Ecto neural progenitor cell (in vitro differentiated cells): ENCODE measurements at regions not wholly inside any gene's neighbourhood (a gene's known extent, or its start where the extent isn't known, plus 50 kb on each side); places are given as distances from the start of the nearest gene placed in this dataset.

Experiments used
- DNase-seq: peaks from one replicate; pipeline ENCODE4 v3.0.0-alpha.2; 2018; ENCODE audit warnings: low spot score

- DNase-seq, result no peak
These were observed 556.1 kb downstream of the EFNB2 start for GRCh38 chr13:105979131-105980011.

DNA sequence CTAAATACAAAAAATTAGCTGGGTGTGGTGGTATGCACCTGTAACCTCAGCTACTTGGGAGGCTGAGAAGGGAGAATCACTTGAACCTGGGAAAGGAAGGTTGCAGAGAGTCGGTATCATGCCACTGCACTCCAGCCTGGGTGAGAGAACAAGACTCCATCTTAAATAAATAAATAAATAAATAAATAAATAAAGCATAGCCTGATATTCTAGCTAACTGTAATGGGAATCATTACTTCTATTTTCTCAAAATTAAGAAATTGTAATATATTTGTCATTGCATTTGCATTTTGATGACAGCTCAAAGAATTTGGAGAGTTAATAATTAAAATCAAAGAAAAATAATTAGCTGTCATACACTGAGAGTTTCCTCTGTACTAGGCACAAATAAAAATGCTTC, 561.1 kb downstream of the EFNB2 start:
- DNase-seq, result no peak

DNA sequence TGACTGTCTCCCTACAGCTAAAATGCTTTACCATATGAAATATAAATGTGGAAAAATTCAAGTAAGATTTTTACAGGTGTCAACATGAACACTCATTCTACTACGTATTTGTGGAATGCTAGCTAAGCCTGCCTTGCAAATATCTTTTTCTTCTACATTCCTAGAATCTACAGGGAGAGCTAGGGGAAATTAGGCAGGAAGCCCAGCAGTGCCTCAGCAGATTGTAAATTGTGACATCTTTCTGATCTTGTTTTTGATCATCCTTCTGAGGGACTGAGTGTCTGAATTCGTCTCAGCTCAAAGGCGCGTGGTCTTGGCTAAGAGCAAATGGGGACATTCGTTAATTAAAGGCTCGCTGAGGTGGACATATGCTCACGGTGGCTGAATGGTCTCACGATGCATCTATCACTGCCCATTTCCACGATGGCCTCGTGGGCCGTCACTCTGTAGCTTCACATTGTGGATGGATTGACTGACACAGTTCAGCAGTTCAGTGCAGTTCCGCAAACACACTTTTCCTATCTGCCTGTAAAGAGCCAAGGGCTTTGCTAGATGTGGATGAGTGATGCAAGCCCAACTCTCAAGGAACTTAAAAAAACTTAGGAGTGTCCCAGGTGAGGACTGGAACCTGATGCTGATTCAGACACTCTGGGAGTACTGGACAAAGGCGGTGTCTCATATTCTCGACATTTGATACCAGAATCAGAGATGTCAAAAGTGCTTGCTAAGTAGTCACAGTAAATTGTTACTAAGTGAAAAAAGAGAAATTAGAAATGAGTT, 562.5 kb downstream of the EFNB2 start:
- DNase-seq, result no peak

DNA sequence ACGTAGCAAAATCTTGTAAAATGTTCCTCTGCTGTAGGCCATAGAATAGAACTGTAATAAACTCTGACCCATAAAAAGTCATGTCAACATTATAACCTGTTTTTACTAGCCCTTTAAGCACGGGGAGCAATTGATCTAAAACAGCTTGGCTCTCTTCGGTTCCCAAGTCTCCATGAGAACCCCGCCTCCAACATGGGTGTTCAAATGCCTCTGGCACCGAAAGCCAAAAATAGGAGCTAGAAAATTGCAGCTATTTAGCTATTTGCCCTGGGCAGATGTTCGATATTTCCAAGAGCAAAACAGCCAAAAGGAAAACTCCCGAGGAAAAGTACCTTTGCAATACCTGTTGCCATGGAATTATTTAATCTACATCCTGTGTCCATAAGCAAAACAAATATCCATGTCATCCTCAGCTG, 563.1 kb downstream of the EFNB2 start:
- no peak for DNase-seq

- DNase-seq, result no peak
These were observed 563.7 kb downstream of the EFNB2 start for GRCh38 chr13:105971738-105972137.

GRCh38 chr13:105971312-105971711, 564.1 kb downstream of the EFNB2 start:
- no peak for DNase-seq

DNA sequence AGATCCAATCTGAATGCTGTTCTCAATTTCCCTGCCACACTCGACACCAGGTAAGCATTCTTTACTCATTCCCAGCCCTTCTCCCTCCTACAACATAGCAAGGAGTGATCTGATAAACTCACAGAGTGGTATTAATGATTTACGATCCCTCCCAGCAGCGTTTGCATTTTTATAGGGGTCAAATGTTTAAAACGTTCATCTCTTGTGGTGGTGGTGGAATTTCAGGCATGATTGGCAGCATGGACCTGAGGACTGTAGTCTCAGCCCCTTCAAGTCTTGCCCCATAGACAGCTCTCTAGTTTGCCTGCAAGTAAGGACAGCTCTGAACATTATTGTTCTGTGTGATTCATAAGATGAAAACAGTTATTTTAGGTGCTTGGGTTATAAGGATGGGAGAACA, 565.7 kb downstream of the EFNB2 start:
- no peak for DNase-seq

DNA sequence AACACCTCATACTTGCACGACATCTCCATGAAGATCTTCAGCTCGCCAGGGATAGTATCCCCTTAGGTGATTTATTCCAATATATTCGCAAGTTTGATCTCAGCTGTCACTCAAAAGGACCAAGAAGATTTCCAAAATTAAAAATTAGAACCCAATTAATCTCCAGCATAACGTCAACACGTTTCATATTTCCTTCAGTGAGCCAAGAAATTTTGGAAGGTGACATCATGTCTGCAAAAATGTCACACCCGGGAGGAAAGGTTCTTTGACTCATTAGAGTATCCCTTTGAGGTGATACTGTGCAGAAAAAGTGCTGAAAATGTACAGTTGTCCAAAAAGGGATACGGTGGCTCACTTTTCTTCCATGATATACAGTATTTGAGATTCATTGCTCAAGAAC, 569.6 kb downstream of the EFNB2 start:
- no peak for DNase-seq

- DNase-seq, result no peak
These were observed 573.4 kb downstream of the EFNB2 start for GRCh38 chr13:105962080-105962479.

DNA sequence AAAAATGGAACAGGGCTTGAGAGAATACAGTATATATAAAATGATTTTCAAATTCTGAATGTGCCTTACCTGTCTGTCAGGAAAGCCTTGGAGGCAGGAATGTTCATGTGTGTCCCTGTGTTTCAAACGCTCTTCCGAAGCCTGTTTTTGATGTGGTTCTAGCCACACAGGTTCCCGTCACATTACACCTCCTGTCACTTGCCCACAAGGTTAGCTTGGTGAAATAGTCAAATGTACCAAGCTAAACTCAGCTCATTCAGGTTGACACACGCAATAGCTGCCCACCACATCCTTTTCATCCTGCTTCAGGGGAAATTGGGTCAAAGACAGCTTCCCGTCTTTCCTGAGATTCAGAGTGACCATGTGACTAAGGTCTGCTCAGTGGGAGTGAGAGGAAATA, 574.0 kb downstream of the EFNB2 start:
- no peak for DNase-seq

GRCh38 chr13:105960326-105960725, 575.1 kb downstream of the EFNB2 start:
- no peak for DNase-seq

DNA sequence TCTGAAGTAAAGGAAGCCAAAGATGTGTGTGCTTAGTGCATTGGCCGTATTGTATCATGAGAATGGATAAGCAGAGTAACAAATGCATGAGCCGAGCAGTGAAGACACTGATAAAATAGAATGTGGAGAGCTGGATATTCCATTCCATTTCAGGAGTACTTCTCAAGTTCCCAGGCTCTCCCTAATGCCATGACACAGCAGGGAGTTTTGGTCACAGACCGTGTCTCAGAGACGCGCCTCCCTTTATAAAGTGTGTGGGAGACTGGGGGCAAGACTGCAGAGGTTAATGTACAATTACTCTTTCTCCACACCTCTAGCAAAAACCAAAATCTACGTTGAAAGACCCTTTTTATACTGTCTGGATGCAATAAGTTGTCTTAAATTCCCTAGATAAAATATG, 575.6 kb downstream of the EFNB2 start:
- DNase-seq, result no peak

GRCh38 chr13:105957769-105958438, 577.6 kb downstream of the EFNB2 start:
- no peak for DNase-seq

- no peak for DNase-seq
These were observed 578.5 kb downstream of the EFNB2 start for GRCh38 chr13:105956921-105957320.

- no peak for DNase-seq
These were observed 582.5 kb downstream of the EFNB2 start for GRCh38 chr13:105952973-105953290.

DNA sequence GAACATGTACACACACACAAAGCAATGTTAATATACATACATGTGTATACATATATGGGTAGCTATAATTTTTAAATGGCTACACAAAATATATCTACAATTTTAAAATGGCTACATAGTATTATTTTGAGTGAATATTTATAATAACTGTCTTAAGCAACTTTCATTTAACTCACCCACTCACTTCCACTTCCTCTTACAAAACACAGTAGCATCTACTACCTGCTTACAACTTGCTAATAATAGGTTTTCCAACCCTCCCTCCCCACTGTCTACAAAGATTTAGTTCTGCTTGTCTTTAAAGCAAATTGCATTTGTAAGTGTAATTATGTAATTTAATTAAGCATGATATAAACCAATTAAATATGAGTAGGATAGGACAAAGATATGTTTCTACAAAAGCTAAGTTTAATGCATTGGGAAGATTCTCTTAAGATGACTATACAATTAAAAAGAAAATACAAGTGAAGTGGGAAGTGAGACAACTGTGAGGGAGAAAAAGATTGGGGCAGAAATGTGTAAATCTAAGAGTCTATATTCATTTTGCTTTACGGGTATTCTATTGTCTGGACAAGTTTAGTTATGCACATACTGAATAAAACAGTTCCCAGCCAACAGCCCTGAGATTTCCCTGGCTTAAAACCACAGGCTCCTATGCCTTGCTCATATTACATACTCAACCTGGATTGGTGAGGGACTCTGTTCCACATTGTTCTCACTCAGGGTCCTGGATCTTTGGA, 583.1 kb downstream of the EFNB2 start:
- DNase-seq, result no peak

DNA sequence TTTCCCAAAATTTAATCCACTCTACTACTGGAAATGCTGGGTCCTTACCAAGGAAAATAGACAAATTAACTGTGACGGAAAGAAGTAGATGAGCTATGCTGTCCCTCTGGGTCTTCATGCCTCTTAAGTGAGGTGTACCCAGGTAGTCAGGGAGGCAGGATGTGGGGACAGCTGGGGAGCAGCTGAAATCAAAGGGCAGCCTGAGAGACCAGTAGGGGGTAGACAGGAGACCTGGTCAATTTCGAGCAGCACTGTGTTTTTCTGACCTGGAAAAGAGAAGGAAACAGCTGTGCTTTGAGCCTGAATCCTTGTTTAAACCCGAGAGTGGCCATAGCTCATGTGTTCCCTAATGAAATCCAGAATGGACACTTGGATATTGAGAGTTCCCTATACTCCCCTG, 587.3 kb downstream of the EFNB2 start:
- no peak for DNase-seq

DNA sequence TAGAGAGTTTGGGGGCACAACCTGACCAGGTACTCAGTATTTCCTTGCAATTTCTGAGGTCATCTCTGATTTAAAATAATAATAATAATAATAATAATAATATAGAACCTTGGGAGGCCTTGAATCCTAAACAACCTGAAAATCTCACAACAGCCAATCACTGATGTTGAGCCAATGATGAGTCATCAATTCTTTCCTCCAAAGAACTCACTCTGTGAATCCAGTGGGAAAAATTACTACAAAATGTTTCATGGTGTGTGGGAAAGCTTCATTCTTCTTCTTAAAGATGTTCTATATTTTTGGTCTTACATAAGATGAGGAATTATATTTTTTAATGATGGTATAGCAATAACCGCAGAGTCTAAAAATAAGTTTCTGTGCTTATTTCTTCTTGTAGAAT, 594.6 kb downstream of the EFNB2 start:
- no peak for DNase-seq

- no peak for DNase-seq
These were observed 598.0 kb downstream of the EFNB2 start for GRCh38 chr13:105937451-105937850.

DNA sequence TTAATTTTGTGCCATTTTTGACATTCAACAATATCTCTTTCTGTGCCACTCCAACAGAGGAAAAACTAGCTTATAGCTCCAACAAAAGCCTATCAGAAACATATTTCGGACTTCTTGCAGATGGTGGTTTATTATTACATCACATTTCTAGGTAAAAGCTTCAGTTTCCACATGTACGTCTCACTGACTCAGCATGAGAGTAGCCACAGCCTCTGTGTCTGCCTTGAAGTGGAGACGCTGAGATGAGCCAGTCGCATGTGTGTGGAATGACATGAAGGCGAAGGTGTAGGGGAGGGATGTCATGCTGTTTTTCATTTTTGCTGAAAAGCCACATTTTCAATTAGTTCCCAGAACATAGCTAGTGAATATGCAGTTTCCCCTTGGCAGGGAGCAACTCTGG, 598.6 kb downstream of the EFNB2 start:
- no peak for DNase-seq

- DNase-seq, result no peak
These were observed 606.0 kb downstream of the EFNB2 start for GRCh38 chr13:105929505-105929904.

DNA sequence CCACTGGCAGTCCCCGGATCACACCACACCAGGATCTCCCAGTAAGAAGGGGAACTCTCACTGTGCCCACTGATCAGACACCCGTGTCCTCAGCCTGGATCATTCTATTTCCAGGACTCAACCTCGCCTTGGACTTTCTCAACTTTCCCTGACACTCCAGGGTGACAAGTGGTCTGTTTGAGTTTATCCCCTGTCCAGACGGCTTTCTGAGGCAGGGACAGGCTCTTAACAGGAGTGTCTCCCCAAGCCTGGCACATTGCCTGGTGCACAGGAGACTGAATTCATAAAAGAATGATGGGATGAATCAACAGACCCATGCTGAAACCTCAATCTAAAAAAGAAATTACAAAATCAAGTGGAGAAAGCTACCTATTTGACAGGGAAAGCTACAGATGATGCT, 606.6 kb downstream of the EFNB2 start:
- DNase-seq, result no peak
